ENCODE measurements at regions not wholly inside any gene's neighbourhood (a gene's known extent, or its start where the extent isn't known, plus 50 kb on each side); places are given as distances from the start of the nearest gene placed in this dataset.

GRCh38 chr2:240256704-240257637, 116.5 kb upstream of the OTOS start:
- Histone ChIP-seq H3K4me1 (no peaks in the 10 kb centered on the region), H3K36me3 (no peaks in the 10 kb centered on the region), H3K27ac (no peak overlapping the region), H3K27me3 (no peaks in the 10 kb centered on the region), H3K9me3 (no peaks in the 10 kb centered on the region), H3K4me3 (no peak overlapping the region)
- intact Hi-C loops (cut with DNase I): no loop called here
- ATAC-seq (no peak), DNase-seq (no peak)
- WGBS (ENCODE audit: insufficient coverage, low coverage, low lambda C conversion rate, missing lambda C conversion rate): 60% methylated on average over 1 of the region's 26 CpGs
- TF ChIP-seq, protein P1, sequence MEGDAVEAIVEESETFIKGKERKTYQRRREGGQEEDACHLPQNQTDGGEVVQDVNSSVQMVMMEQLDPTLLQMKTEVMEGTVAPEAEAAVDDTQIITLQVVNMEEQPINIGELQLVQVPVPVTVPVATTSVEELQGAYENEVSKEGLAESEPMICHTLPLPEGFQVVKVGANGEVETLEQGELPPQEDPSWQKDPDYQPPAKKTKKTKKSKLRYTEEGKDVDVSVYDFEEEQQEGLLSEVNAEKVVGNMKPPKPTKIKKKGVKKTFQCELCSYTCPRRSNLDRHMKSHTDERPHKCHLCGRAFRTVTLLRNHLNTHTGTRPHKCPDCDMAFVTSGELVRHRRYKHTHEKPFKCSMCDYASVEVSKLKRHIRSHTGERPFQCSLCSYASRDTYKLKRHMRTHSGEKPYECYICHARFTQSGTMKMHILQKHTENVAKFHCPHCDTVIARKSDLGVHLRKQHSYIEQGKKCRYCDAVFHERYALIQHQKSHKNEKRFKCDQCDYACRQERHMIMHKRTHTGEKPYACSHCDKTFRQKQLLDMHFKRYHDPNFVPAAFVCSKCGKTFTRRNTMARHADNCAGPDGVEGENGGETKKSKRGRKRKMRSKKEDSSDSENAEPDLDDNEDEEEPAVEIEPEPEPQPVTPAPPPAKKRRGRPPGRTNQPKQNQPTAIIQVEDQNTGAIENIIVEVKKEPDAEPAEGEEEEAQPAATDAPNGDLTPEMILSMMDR (IDR thresholded peaks at IDR 0.05): no peak
- TF ChIP-seq POLR2A (IDR thresholded peaks at IDR 0.05): no peak

DNA sequence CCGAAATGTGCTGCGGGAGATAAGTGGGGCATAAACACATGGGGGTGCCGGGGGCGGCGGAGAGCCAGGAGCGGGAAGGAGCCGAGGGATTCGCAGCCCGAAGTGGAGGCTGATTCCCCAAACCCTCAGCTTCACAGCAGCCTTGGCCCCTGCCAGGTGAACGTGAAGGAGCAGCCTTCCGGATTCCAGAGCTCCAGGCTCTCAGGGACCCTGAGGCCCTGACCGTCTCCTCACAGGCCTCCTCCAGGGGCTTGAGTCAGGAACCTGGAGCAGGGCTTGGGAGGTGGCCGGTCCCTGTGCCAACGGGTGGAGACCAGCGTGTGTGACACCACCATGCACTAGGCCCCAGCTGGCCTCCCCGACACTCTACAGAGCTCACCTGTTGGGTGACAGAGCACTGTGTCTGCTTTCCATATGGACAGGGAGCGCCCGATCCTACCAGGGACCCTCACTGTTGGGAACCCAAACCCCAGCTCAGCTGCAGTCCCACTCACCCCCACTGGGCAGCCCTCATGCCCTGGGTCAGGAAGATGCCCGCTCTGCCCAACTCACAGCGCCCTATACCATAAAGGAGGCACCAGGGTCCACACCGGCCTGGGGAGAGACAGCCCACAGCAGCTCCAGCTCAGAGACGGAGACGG, 117.6 kb upstream of the OTOS start:
- Histone ChIP-seq H3K9me3 (no peaks in the 10 kb centered on the region), H3K36me3 (no peaks in the 10 kb centered on the region), H3K27ac (no peak overlapping the region), H3K4me1 (no peaks in the 10 kb centered on the region), H3K4me3 (no peak overlapping the region), H3K27me3 (no peaks in the 10 kb centered on the region)
- intact Hi-C loops (cut with DNase I): no loop called here
- DNase-seq (no peak), ATAC-seq (no peak)
- TF ChIP-seq, protein P1 (IDR thresholded peaks at IDR 0.05): no peak
- TF ChIP-seq POLR2A (IDR thresholded peaks at IDR 0.05): no peak
- WGBS (ENCODE audit: insufficient coverage, low coverage, low lambda C conversion rate, missing lambda C conversion rate): 94% methylated on average over 13 of the region's 23 CpGs

GRCh38 chr2:240258685-240259084, 118.2 kb upstream of the OTOS start:
- H3K4me3 ChIP-seq: no peak overlapping the region
- H3K27me3 ChIP-seq: no peaks in the 10 kb centered on the region
- peak in 1 of 4 donors; percentile 3 for ATAC-seq
- 80% methylated on average over 1 of the region's 10 CpGs for WGBS (ENCODE audit: insufficient coverage, low coverage, low lambda C conversion rate, missing lambda C conversion rate)
- no peaks in the 10 kb centered on the region for H3K4me1 ChIP-seq
- intact Hi-C loops (cut with DNase I): no loop called here
- TF ChIP-seq, protein P1 (IDR thresholded peaks at IDR 0.05): no peak
- no peak for TF ChIP-seq POLR2A (IDR thresholded peaks at IDR 0.05)
- H3K36me3 ChIP-seq: no peaks in the 10 kb centered on the region
- H3K27ac ChIP-seq: peak overlapping the region in 1 of 3 donors; percentile 43
- no peak for DNase-seq
- no peaks in the 10 kb centered on the region for H3K9me3 ChIP-seq

- no peaks in the 10 kb centered on the region for H3K9me3 ChIP-seq
- intact Hi-C loops (cut with DNase I): no loop called here
- H3K27me3 ChIP-seq: no peaks in the 10 kb centered on the region
- no peak for TF ChIP-seq POLR2A (IDR thresholded peaks at IDR 0.05)
- TF ChIP-seq, protein P1 (IDR thresholded peaks at IDR 0.05): no peak
- peak overlapping the region in 2 of 3 donors; percentile 21 to 43 for H3K27ac ChIP-seq
- ATAC-seq (peak; percentile 6 to 53 (median 34)), DNase-seq (peak in 1 of 3 donors; percentile 48)
- no peaks in the 10 kb centered on the region for H3K36me3 ChIP-seq
- WGBS (ENCODE audit: insufficient coverage, low coverage, low lambda C conversion rate, missing lambda C conversion rate): 90% methylated on average over 2 of the region's 17 CpGs
- H3K4me1 ChIP-seq: no peaks in the 10 kb centered on the region
- H3K4me3 ChIP-seq: no peak overlapping the region
Observed at GRCh38 chr2:240259201-240259923, 118.9 kb upstream of the OTOS start.

All from right lobe of liver (tissue), 6 donors.